ENCODE measurements at regions not wholly inside any gene's neighbourhood (a gene's known extent, or its start where the extent isn't known, plus 50 kb on each side); places are given as distances from the start of the nearest gene placed in this dataset.

- Histone ChIP-seq H3K9ac (ENCODE audit: low read depth, low read length) (no peak overlapping the region), H3K9me3 (ENCODE audit: insufficient read depth, low read depth, low read length) (no peaks in the 10 kb centered on the region), H3K27ac (ENCODE audit: low read depth, low read length) (no peak overlapping the region), H3K4me1 (ENCODE audit: insufficient read depth, low read length) (no peaks in the 10 kb centered on the region), H3K27me3 (ENCODE audit: insufficient read depth, low read length) (no peaks in the 10 kb centered on the region), H3K36me3 (ENCODE audit: insufficient read depth, low read length) (no peaks in the 10 kb centered on the region), H3K4me3 (ENCODE audit: low read length) (no peak overlapping the region)
- 94% methylated on average over 6 of the region's 6 CpGs for WGBS
Measured at GRCh38 chr6:148247386-148248063, 95.1 kb upstream of the SASH1 start.

DNA sequence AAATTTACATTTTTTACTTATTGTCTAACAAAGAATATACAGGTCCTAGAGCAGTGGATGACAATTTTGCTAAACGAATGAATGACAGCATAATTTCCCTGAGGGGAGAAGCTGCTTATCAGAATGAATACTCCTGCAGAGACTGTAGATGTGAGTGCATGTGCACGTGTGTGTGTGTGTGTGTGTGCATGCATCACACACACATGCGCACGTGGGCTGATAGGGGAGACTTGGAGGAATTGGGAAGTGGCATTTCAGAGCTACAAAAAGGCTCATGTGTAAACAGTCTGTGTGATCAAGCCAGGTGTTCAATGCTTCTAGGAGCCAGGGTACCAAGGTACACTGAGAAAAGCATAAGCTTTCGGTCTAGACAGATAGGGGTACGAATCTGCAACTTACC lies 93.5 kb upstream of the SASH1 start:
- Histone ChIP-seq H3K27ac (ENCODE audit: low read depth, low read length) (no peak overlapping the region), H3K36me3 (ENCODE audit: insufficient read depth, low read length) (no peaks in the 10 kb centered on the region), H3K4me3 (ENCODE audit: low read length) (no peak overlapping the region), H3K27me3 (ENCODE audit: insufficient read depth, low read length) (no peaks in the 10 kb centered on the region), H3K9ac (ENCODE audit: low read depth, low read length) (no peak overlapping the region), H3K9me3 (ENCODE audit: insufficient read depth, low read depth, low read length) (no peaks in the 10 kb centered on the region), H3K4me1 (ENCODE audit: insufficient read depth, low read length) (no peaks in the 10 kb centered on the region)
- WGBS: 87% methylated on average over 6 of the region's 6 CpGs

DNA sequence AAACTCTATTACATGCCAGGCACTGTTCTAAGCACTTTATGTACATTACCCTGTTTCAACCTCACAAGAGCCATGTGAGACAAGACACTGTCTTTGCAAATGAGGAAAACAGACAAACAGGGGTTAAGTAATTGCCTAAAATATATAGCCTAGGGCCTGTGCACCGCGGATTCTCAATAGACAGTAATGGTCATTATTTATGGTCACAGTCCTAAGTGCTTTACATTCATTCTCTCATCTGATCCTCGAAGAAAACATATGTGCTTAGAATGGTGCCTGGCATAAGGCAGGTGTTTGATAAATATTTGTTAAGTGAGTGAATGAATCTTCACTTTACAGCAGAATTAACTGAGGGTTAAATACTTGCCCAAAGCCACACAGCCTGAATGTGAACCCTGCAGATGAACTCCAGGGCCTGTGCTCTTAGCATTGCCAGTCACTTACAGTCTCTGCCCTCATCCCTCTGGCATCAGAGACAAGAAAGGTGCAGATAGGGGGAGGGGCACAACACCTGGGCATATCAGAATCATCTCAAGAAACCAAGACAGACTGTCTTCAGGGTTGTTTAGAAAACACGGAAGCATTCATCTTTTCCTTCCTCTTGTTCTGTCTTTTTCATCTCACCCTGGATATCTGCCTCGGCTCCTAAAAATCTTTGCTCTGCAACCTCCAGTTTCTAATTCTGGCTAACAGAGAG lies 92.8 kb upstream of the SASH1 start:
- no peak overlapping the region for H3K27ac ChIP-seq (ENCODE audit: low read depth, low read length)
- H3K36me3 ChIP-seq (ENCODE audit: insufficient read depth, low read length): no peaks in the 10 kb centered on the region
- no peaks in the 10 kb centered on the region for H3K27me3 ChIP-seq (ENCODE audit: insufficient read depth, low read length)
- no peaks in the 10 kb centered on the region for H3K4me1 ChIP-seq (ENCODE audit: insufficient read depth, low read length)
- no peaks in the 10 kb centered on the region for H3K9me3 ChIP-seq (ENCODE audit: insufficient read depth, low read depth, low read length)
- no peak overlapping the region for H3K4me3 ChIP-seq (ENCODE audit: low read length)
- no peak overlapping the region for H3K9ac ChIP-seq (ENCODE audit: low read depth, low read length)
- WGBS: 91% methylated on average over 5 of the region's 5 CpGs

DNA sequence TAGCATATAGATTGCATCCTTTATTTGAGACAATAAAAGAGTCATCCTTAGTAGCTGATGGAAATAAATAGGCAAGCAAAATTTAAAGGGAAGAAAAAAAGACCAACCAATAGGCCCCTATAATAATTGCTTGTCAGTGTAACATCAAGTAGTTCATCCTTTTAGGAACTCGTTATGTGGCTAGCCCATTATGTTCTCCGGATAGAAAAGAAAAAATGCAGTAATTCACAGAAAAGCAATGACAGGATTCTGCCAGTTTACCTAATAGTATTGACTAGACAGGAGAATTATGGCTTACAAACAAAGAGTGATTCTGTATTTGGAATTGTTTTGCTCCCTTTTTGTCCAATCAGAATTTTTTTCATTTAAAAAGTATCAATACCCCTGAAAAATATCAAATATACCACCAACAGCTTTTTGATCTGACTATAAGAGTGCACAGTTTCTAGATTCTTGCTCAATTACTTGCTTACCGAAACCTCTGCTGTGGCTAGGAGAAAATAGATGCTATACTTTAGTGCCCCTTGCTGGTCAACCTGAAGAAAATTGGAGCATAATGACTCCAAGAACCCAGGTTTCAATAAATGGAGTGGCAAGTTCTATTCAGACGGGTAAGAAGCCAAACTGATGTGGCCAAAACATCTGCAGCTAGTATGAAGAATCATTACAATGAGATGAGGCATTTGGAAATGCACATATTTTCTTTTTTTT lies 91.5 kb upstream of the SASH1 start:
- Histone ChIP-seq H3K4me1 (ENCODE audit: insufficient read depth, low read length) (no peaks in the 10 kb centered on the region), H3K36me3 (ENCODE audit: insufficient read depth, low read length) (no peaks in the 10 kb centered on the region), H3K27me3 (ENCODE audit: insufficient read depth, low read length) (no peaks in the 10 kb centered on the region), H3K4me3 (ENCODE audit: low read length) (no peak overlapping the region), H3K9me3 (ENCODE audit: insufficient read depth, low read depth, low read length) (no peaks in the 10 kb centered on the region), H3K27ac (ENCODE audit: low read depth, low read length) (no peak overlapping the region), H3K9ac (ENCODE audit: low read depth, low read length) (no peak overlapping the region)
- 87% methylated on average over 4 of the region's 4 CpGs for WGBS

DNA sequence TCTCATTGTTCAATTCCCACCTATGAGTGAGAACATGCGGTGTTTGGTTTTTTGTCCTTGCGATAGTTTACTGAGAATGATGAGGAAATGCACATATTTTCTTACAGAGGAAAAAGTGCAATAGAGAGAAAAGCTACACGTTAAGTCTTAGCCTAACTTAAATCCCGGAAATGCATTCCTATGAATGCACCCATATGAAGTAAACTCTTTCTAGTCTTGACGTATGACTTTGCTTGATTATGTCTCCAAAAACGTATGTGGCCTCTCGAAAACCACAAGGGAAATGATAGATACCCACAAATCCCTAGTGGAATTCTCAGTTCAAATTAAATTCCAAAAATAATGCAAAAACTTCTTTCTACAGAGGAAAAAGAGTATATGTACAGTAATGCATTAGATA lies 90.7 kb upstream of the SASH1 start:
- Histone ChIP-seq H3K36me3 (ENCODE audit: insufficient read depth, low read length) (no peaks in the 10 kb centered on the region), H3K4me3 (ENCODE audit: low read length) (no peak overlapping the region), H3K9me3 (ENCODE audit: insufficient read depth, low read depth, low read length) (no peaks in the 10 kb centered on the region), H3K27me3 (ENCODE audit: insufficient read depth, low read length) (no peaks in the 10 kb centered on the region), H3K4me1 (ENCODE audit: insufficient read depth, low read length) (no peaks in the 10 kb centered on the region), H3K27ac (ENCODE audit: low read depth, low read length) (no peak overlapping the region), H3K9ac (ENCODE audit: low read depth, low read length) (no peak overlapping the region)
- 96% methylated on average over 7 of the region's 7 CpGs for WGBS

- Histone ChIP-seq H3K36me3 (ENCODE audit: insufficient read depth, low read length) (no peaks in the 10 kb centered on the region), H3K9ac (ENCODE audit: low read depth, low read length) (no peak overlapping the region), H3K9me3 (ENCODE audit: insufficient read depth, low read depth, low read length) (no peaks in the 10 kb centered on the region), H3K27ac (ENCODE audit: low read depth, low read length) (no peak overlapping the region), H3K4me1 (ENCODE audit: insufficient read depth, low read length) (peaks cover 11% of the 10 kb centered on the region), H3K4me3 (ENCODE audit: low read length) (no peak overlapping the region), H3K27me3 (ENCODE audit: insufficient read depth, low read length) (no peaks in the 10 kb centered on the region)
- WGBS: 95% methylated on average over 6 of the region's 6 CpGs
Measured at GRCh38 chr6:148257810-148258209, 84.8 kb upstream of the SASH1 start.

DNA sequence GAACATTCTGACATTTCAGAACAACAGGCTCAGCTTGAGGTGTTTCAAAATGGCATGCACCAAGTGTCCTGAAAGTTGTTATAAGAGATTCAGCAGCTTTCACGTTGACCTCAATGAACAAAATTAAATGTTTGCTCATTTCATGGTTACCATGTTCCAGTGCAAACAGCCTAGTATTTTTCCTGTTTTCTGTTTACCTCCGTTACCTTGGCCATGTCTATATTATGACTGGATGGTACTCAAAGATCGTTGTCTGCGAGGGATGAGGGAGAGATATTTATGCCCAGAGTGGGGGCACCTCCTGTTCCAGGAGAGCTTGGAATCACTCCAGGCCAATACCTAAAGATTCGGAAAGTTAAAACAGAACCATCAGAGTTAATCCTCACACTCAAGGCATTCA lies 83.8 kb upstream of the SASH1 start:
- WGBS: 94% methylated on average over 5 of the region's 5 CpGs
- H3K9ac ChIP-seq (ENCODE audit: low read depth, low read length): no peak overlapping the region
- H3K4me3 ChIP-seq (ENCODE audit: low read length): no peak overlapping the region
- H3K9me3 ChIP-seq (ENCODE audit: insufficient read depth, low read depth, low read length): no peaks in the 10 kb centered on the region
- H3K4me1 ChIP-seq (ENCODE audit: insufficient read depth, low read length): peaks cover 15% of the 10 kb centered on the region
- no peak overlapping the region for H3K27ac ChIP-seq (ENCODE audit: low read depth, low read length)
- H3K27me3 ChIP-seq (ENCODE audit: insufficient read depth, low read length): no peaks in the 10 kb centered on the region
- H3K36me3 ChIP-seq (ENCODE audit: insufficient read depth, low read length): no peaks in the 10 kb centered on the region

DNA sequence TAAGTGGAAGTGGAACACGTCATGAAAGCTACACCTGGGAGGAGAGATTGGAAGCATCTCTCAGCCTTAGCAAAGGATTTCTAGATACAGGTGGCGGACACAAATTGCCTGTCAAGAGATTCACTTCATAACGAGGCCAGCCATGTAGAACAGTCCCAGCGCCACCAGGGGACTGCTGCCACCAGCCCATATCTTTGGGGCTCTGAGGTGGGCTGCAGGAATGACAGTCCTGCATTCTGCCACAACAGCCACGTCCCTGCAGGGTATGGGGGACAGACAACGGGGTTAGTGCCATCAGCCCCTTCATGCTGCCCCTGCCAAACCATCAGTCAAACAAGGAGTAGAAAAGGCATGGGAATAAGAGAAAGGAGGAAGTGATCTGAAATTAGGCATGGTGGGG lies 81.2 kb upstream of the SASH1 start:
- Histone ChIP-seq H3K9me3 (ENCODE audit: insufficient read depth, low read depth, low read length) (no peaks in the 10 kb centered on the region), H3K9ac (ENCODE audit: low read depth, low read length) (no peak overlapping the region), H3K4me1 (ENCODE audit: insufficient read depth, low read length) (peaks cover 19% of the 10 kb centered on the region), H3K27ac (ENCODE audit: low read depth, low read length) (no peak overlapping the region), H3K4me3 (ENCODE audit: low read length) (no peak overlapping the region), H3K36me3 (ENCODE audit: insufficient read depth, low read length) (no peaks in the 10 kb centered on the region), H3K27me3 (ENCODE audit: insufficient read depth, low read length) (no peaks in the 10 kb centered on the region)
- WGBS: 71% methylated on average over 6 of the region's 6 CpGs

- H3K4me3 ChIP-seq (ENCODE audit: low read length): no peak overlapping the region
- no peaks in the 10 kb centered on the region for H3K27me3 ChIP-seq (ENCODE audit: insufficient read depth, low read length)
- no peak overlapping the region for H3K9ac ChIP-seq (ENCODE audit: low read depth, low read length)
- H3K36me3 ChIP-seq (ENCODE audit: insufficient read depth, low read length): no peaks in the 10 kb centered on the region
- H3K27ac ChIP-seq (ENCODE audit: low read depth, low read length): no peak overlapping the region
- peaks cover 19% of the 10 kb centered on the region for H3K4me1 ChIP-seq (ENCODE audit: insufficient read depth, low read length)
- H3K9me3 ChIP-seq (ENCODE audit: insufficient read depth, low read depth, low read length): no peaks in the 10 kb centered on the region
- WGBS: 83% methylated on average over 3 of the region's 3 CpGs
Measured at GRCh38 chr6:148263010-148263409, 79.6 kb upstream of the SASH1 start.

DNA sequence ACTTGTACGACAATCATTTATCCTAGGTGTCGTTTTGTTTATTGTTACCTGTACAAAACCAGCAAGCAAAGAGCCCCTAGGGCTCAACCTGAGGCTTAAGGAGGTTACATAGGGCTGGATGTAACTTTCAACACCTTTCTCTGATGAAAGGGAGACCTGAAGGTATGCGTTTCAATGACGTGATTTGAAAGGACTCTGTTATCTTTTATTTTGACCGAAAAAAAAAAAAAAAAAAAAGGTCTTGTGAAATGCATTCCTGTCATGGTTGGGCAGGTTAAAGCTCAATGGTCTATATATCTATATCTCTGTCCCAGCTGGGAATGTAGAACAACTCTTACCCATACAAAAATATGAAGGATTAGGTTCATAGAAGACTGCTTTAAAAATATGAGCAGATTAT lies 78.7 kb upstream of the SASH1 start:
- 90% methylated on average over 5 of the region's 5 CpGs for WGBS
- Histone ChIP-seq H3K27me3 (ENCODE audit: insufficient read depth, low read length) (no peaks in the 10 kb centered on the region), H3K27ac (ENCODE audit: low read depth, low read length) (no peak overlapping the region), H3K9ac (ENCODE audit: low read depth, low read length) (no peak overlapping the region), H3K4me1 (ENCODE audit: insufficient read depth, low read length) (peaks cover 19% of the 10 kb centered on the region), H3K4me3 (ENCODE audit: low read length) (no peak overlapping the region), H3K9me3 (ENCODE audit: insufficient read depth, low read depth, low read length) (no peaks in the 10 kb centered on the region), H3K36me3 (ENCODE audit: insufficient read depth, low read length) (no peaks in the 10 kb centered on the region)

GRCh38 chr6:148265054-148265453 lies 77.6 kb upstream of the SASH1 start:
- Histone ChIP-seq H3K4me1 (ENCODE audit: insufficient read depth, low read length) (peaks cover 19% of the 10 kb centered on the region), H3K9me3 (ENCODE audit: insufficient read depth, low read depth, low read length) (no peaks in the 10 kb centered on the region), H3K9ac (ENCODE audit: low read depth, low read length) (no peak overlapping the region), H3K27me3 (ENCODE audit: insufficient read depth, low read length) (no peaks in the 10 kb centered on the region), H3K36me3 (ENCODE audit: insufficient read depth, low read length) (no peaks in the 10 kb centered on the region), H3K4me3 (ENCODE audit: low read length) (no peak overlapping the region), H3K27ac (ENCODE audit: low read depth, low read length) (no peak overlapping the region)
- WGBS: 98% methylated on average over 1 of the region's 2 CpGs

Data from HUES64 (cell line).